B cell (primary cell): ENCODE measurements at regions not wholly inside any gene's neighbourhood (a gene's known extent, or its start where the extent isn't known, plus 50 kb on each side); places are given as distances from the start of the nearest gene placed in this dataset.
"Not testable (repeated sequence)": the region's sequence is repeated elsewhere in the genome, so short reads cannot be mapped to it uniquely, and the experiment has no call there.

Experiments used
- ATAC-seq: fragments of 200-7000 bp; cut with Tn5 transposase; one replicate; pipeline ENCODE4 v1.10.0; 2021; ENCODE audit warnings: low read depth, mild to moderate bottlenecking, moderate number of reproducible peaks, moderate library complexity
- CTCF ChIA-PET: fragments of 350-600 bp; sonication (Branson Sonifier 250); formaldehyde crosslinking; loops from one replicate; lab custom pipeline; 2021; ENCODE audit warnings: antibody characterized with exemption, inconsistent platforms; lab: Charles Lee
- POLR2A ChIA-PET: fragments of 350-600 bp; sonication (Branson Sonifier 250); formaldehyde crosslinking; loops from one replicate; lab custom pipeline; 2021; ENCODE audit warnings: antibody characterized with exemption; lab: Charles Lee
- DNase-seq: peaks from one replicate; pipeline ENCODE4 v3.0.0; 2013
- H2AFZ ChIP-seq: 2 replicates; pipeline ENCODE4 v1.6.1; 2012; ENCODE audit warnings: mild to moderate bottlenecking, low read depth, low read length; ENCODE audit not compliant: insufficient read depth, poor library complexity, severe bottlenecking
- H3K27ac ChIP-seq, 2 donors: 1 replicate in 1 of 2; 2 replicates in 1 of 2; pipeline ENCODE4 v1.5.1; 2012 to 2013; ENCODE audit warnings: low read length in 2 of 2, mild to moderate bottlenecking in 2 of 2, moderate library complexity in 1 of 2
- H3K27me3 ChIP-seq, 4 experiments: fragments of 200-600 bp in 1 of 4; sonication (generic) in 1 of 4; replicated peaks in 1 of 4; 1 replicate in 2 of 4; 2 replicates in 2 of 4; pipeline versions ENCODE4 v1.6.1 to v1.7.0; 2013 to 2016; ENCODE audit warnings: low read length in 3 of 4, mild to moderate bottlenecking in 2 of 4, mixed read lengths in 1 of 4, moderate library complexity in 1 of 4; ENCODE audit not compliant: insufficient read depth in 4 of 4, control insufficient read depth in 3 of 4; ENCODE audit errors: control extremely low read depth in 1 of 4
- H3K36me3 ChIP-seq, 2 experiments: replicated peaks in 1 of 2; 1 replicate in 1 of 2; 2 replicates in 1 of 2; pipeline versions ENCODE4 v1.6.1 to v1.7.1; 2013; ENCODE audit warnings: low read length in 1 of 2; ENCODE audit not compliant: insufficient read depth in 2 of 2, control insufficient read depth in 1 of 2; ENCODE audit errors: control extremely low read depth in 1 of 2, extremely low read depth in 1 of 2
- H3K4me1 ChIP-seq, 2 donors: fragments of 200-600 bp in 1 of 2; sonication (generic) in 1 of 2; 1 replicate in 1 of 2; 2 replicates in 1 of 2; pipeline versions ENCODE4 v1.5.1 to v1.6.1; 2013 to 2017; ENCODE audit warnings: low read length in 2 of 2; ENCODE audit not compliant: control insufficient read depth in 2 of 2, insufficient read depth in 2 of 2
- H3K4me2 ChIP-seq: replicated peaks from 2 replicates; pipeline ENCODE3; 2012; ENCODE audit warnings: mild to moderate bottlenecking, low read depth, low read length; ENCODE audit not compliant: poor library complexity, severe bottlenecking
- H3K4me3 ChIP-seq, 5 experiments: fragments of 200-600 bp in 1 of 5; sonication (generic) in 1 of 5; 1 replicate in 3 of 5; 2 replicates in 2 of 5; pipeline versions ENCODE4 v1.5.1 to v1.7.0; 2011 to 2016; ENCODE audit warnings: low read length in 4 of 5, mild to moderate bottlenecking in 4 of 5, low read depth in 2 of 5, control low read depth in 1 of 5, moderate library complexity in 1 of 5; ENCODE audit not compliant: insufficient read depth in 1 of 5; ENCODE audit errors: control extremely low read depth in 1 of 5, extremely low read depth in 1 of 5
- H3K79me2 ChIP-seq: fragments of 200-600 bp; sonication (generic); one replicate; pipeline ENCODE4 v1.6.0; 2016; ENCODE audit warnings: low read length; ENCODE audit not compliant: control insufficient read depth, insufficient read depth
- H3K9ac ChIP-seq: fragments of 200-600 bp; sonication (generic); 2 replicates; pipeline ENCODE4 v1.6.1; 2017; ENCODE audit warnings: mild to moderate bottlenecking, low read length, moderate library complexity
- H3K9me3 ChIP-seq, 3 donors: one replicate each; pipeline versions ENCODE4 v1.6.1 to v1.7.1; 2013; ENCODE audit warnings: low read length in 2 of 3; ENCODE audit not compliant: control insufficient read depth in 2 of 3, insufficient read depth in 1 of 3; ENCODE audit errors: control extremely low read depth in 1 of 3
- H4K20me1 ChIP-seq: 2 replicates; pipeline ENCODE4 v1.6.0; 2012; ENCODE audit warnings: mild to moderate bottlenecking, low read length; ENCODE audit not compliant: insufficient read depth, control insufficient read depth, poor library complexity, severe bottlenecking
- H3K27ac Mint-ChIP-seq: one replicate; pipeline ENCODE4 v1.8.0; 2021; ENCODE audit warnings: mixed read lengths
- H3K27me3 Mint-ChIP-seq: one replicate; pipeline ENCODE4 v1.8.0; 2021; ENCODE audit warnings: mixed read lengths
- H3K4me1 Mint-ChIP-seq: one replicate; pipeline ENCODE4 v1.8.0; 2021; ENCODE audit warnings: mixed read lengths
- H3K4me3 Mint-ChIP-seq: one replicate; pipeline ENCODE4 v1.8.0; 2021; ENCODE audit warnings: mixed read lengths
- H3K9me3 Mint-ChIP-seq: one replicate; pipeline ENCODE4 v1.8.0; 2022; ENCODE audit warnings: mixed read lengths; ENCODE audit not compliant: insufficient read depth
- EZH2 ChIP-seq: IDR thresholded peaks from 2 replicates; pipeline ENCODE4 v1.6.1; 2012; ENCODE audit warnings: borderline replicate concordance, low read depth, mild to moderate bottlenecking, moderate library complexity, low read length; ENCODE audit not compliant: insufficient read depth, poor library complexity, severe bottlenecking
- WGBS: methylation state at CpG from one replicate; pipeline ENCODE4 v1.1.5; 2013; ENCODE audit warnings: missing lambda C conversion rate; ENCODE audit not compliant: insufficient coverage; 5-methylcytosine and 5-hydroxymethylcytosine counted together
- intact Hi-C: fragments of 100-400 bp; cut with micrococcal nuclease; formaldehyde crosslinking; loops from one replicate; pipeline ENCODE4 v1.10.0; 2022
- TF ChIP-seq, protein P1 (sequence below): fragments of 200-600 bp; IDR thresholded peaks from one replicate; pipeline ENCODE4 v1.8.0; 2022; ENCODE audit warnings: antibody characterized with exemption, mild to moderate bottlenecking

DNA sequence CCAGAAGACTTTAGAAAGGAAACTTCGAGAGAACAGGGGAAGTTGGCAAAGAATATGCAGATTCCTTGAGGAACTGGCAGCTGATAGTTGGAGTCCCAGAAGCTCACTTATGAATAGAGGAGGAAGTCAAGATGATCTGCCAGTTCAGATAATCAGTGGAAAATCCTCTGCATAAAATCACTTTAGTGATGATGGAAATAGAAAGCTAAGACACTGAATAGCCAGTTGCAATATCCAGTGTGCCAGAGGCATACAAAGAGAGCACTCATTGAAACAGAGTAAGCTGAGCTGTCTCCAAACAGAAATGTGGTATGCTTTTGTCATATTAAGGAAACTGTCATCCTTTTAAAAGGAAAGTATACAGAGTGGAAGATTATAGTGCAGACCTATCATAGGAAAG, 1207.6 kb downstream of the OTOL1 start:
- no peaks in the 10 kb centered on the region for H3K36me3 ChIP-seq
- no peak for TF ChIP-seq EZH2
- TF ChIP-seq, protein P1, sequence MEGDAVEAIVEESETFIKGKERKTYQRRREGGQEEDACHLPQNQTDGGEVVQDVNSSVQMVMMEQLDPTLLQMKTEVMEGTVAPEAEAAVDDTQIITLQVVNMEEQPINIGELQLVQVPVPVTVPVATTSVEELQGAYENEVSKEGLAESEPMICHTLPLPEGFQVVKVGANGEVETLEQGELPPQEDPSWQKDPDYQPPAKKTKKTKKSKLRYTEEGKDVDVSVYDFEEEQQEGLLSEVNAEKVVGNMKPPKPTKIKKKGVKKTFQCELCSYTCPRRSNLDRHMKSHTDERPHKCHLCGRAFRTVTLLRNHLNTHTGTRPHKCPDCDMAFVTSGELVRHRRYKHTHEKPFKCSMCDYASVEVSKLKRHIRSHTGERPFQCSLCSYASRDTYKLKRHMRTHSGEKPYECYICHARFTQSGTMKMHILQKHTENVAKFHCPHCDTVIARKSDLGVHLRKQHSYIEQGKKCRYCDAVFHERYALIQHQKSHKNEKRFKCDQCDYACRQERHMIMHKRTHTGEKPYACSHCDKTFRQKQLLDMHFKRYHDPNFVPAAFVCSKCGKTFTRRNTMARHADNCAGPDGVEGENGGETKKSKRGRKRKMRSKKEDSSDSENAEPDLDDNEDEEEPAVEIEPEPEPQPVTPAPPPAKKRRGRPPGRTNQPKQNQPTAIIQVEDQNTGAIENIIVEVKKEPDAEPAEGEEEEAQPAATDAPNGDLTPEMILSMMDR, result no peak
- H3K4me1 ChIP-seq, result no peaks in the 10 kb centered on the region
- Mint-ChIP-seq H3K9me3 (peaks cover 3% of the 10 kb centered on the region), H3K27me3 (no peaks in the 10 kb centered on the region), H3K4me1 (no peaks in the 10 kb centered on the region), H3K4me3 (no peak overlapping the region), H3K27ac (no peak overlapping the region)
- DNase-seq (no peak), ATAC-seq (no peak)
- H3K9ac ChIP-seq, result no peak overlapping the region
- H3K27ac ChIP-seq, result no peak overlapping the region
- no peaks in the 10 kb centered on the region for H3K79me2 ChIP-seq
- no peak overlapping the region for H3K4me2 ChIP-seq
- peaks cover 0 to 12% (median 0%) of the 10 kb centered on the region in 3 donors for H3K9me3 ChIP-seq
- H2AFZ ChIP-seq, result no peak overlapping the region
- POLR2A ChIA-PET, result no interaction called here
- intact Hi-C loops, result no loop called here
- WGBS, result no CpG with 5 or more reads among the region's 1 CpG
- no peaks in the 10 kb centered on the region for H3K27me3 ChIP-seq
- CTCF ChIA-PET, result no interaction called here
- no peak overlapping the region for H3K4me3 ChIP-seq
- no peaks in the 10 kb centered on the region for H4K20me1 ChIP-seq

DNA sequence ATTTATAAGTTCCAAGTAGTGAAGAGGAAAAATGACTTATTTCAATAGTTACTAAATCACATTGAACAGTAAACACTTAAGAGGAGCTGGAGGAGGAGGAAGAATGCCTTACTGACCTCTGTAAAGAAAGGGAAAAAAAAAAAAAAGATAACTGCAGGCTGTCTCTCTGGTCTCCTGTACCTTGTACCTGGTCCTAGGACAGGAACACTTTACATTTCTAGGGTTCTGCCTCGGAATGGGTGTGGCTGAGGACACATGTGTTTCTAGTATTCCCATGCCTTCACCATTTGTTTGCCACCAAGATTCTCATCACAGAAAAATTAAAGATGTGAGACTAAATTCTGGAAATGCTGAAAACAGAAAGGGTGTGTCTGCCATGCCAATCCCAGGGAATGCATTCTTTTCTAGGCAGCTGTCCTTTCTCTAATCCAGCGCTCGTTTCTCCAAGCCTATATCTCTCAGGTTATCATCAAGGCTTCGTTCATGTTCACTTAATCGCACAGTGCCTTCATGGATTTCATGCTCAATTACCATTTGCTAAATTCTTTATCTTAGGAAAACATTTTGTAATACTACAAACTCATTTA, 1208.3 kb downstream of the OTOL1 start:
- Histone ChIP-seq H3K9ac (no peak overlapping the region), H3K79me2 (no peaks in the 10 kb centered on the region), H3K27me3 (no peaks in the 10 kb centered on the region), H4K20me1 (no peaks in the 10 kb centered on the region), H3K27ac (no peak overlapping the region), H3K36me3 (no peaks in the 10 kb centered on the region), H3K4me1 (no peaks in the 10 kb centered on the region), H3K9me3 (peaks cover 0 to 12% (median 0%) of the 10 kb centered on the region in 3 donors), H3K4me3 (no peak overlapping the region), H2AFZ (no peak overlapping the region), H3K4me2 (no peak overlapping the region)
- 83% methylated on average over 2 of the region's 5 CpGs for WGBS
- Mint-ChIP-seq H3K4me3 (no peak overlapping the region), H3K4me1 (no peaks in the 10 kb centered on the region), H3K27me3 (no peaks in the 10 kb centered on the region), H3K9me3 (peaks cover 3% of the 10 kb centered on the region), H3K27ac (no peak overlapping the region)
- CTCF ChIA-PET, result no interaction called here
- intact Hi-C loops, result no loop called here
- POLR2A ChIA-PET, result no interaction called here
- no peak for ATAC-seq
- DNase-seq, result no peak
- no peak for TF ChIP-seq EZH2
- TF ChIP-seq, protein P1, result no peak

DNA sequence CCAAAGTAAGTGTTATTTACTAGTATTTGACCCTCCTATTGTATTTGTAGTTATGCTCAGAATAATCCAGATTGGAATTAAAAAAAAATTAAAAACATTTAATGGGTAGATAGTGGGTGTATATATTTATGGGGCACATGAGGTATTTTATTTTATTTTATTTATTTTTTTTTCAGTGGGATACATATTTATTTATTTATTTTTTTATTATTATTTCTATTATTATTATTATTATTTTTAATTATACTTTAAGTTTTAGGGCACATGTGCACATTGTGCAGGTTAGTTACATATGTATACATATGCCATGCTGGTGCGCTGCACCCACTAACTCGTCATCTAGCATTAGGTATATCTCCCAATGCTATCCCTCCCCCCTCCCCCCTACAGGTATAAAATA, 1211.8 kb downstream of the OTOL1 start:
- H3K4me2 ChIP-seq, H2AFZ ChIP-seq, H3K27me3 Mint-ChIP-seq, H3K9me3 Mint-ChIP-seq, intact Hi-C loops, H3K79me2 ChIP-seq, H3K9ac ChIP-seq, H3K4me1 Mint-ChIP-seq, H3K27me3 ChIP-seq, POLR2A ChIA-PET, H3K36me3 ChIP-seq, H3K4me1 ChIP-seq, CTCF ChIA-PET, H3K4me3 Mint-ChIP-seq, H3K27ac ChIP-seq, H3K27ac Mint-ChIP-seq, H4K20me1 ChIP-seq, H3K4me3 ChIP-seq, ATAC-seq, DNase-seq: not testable (repeated sequence)
- peaks cover 0 to 11% (median 0%) of the 10 kb centered on the region in 3 donors for H3K9me3 ChIP-seq
- WGBS, result no CpG with 5 or more reads among the region's 2 CpGs
